ENCODE measurements at regions not wholly inside any gene's neighbourhood (a gene's known extent, or its start where the extent isn't known, plus 50 kb on each side); places are given as distances from the start of the nearest gene placed in this dataset.

DNA sequence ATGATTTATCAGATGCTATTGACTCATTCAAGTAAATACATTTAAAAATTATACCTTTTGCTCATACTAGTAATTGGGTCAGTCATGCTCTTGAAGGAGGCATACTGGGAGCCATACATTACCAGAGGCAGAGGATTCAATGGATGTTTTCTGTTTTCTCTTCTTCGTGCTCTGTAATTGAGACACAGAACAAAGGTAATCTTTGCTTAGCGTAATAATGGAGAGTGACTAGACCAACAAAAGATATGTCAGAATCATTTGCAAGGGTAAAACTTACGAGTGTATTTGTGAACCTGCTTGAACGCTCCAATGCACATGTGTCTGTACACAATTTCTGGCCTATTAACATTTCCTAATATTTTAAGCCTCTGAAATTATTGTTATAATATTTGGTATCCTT is 296.4 kb downstream of the FOXG1 start:
- TF ChIP-seq GRHL2 (CRISPR knock-in tag; IDR thresholded peaks at IDR 0.05; ENCODE audit: insufficient replicate concordance, severe bottlenecking) = no peak
- TF ChIP-seq, protein P1, sequence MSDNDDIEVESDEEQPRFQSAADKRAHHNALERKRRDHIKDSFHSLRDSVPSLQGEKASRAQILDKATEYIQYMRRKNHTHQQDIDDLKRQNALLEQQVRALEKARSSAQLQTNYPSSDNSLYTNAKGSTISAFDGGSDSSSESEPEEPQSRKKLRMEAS (CRISPR knock-in tag; IDR thresholded peaks at IDR 0.05) = no peak
- TF ChIP-seq, protein P2, sequence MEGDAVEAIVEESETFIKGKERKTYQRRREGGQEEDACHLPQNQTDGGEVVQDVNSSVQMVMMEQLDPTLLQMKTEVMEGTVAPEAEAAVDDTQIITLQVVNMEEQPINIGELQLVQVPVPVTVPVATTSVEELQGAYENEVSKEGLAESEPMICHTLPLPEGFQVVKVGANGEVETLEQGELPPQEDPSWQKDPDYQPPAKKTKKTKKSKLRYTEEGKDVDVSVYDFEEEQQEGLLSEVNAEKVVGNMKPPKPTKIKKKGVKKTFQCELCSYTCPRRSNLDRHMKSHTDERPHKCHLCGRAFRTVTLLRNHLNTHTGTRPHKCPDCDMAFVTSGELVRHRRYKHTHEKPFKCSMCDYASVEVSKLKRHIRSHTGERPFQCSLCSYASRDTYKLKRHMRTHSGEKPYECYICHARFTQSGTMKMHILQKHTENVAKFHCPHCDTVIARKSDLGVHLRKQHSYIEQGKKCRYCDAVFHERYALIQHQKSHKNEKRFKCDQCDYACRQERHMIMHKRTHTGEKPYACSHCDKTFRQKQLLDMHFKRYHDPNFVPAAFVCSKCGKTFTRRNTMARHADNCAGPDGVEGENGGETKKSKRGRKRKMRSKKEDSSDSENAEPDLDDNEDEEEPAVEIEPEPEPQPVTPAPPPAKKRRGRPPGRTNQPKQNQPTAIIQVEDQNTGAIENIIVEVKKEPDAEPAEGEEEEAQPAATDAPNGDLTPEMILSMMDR (IDR thresholded peaks at IDR 0.05) = no peak
- TF ChIP-seq TEAD4 (CRISPR knock-in tag; IDR thresholded peaks at IDR 0.05) = no peak
- TF ChIP-seq, protein P3, sequence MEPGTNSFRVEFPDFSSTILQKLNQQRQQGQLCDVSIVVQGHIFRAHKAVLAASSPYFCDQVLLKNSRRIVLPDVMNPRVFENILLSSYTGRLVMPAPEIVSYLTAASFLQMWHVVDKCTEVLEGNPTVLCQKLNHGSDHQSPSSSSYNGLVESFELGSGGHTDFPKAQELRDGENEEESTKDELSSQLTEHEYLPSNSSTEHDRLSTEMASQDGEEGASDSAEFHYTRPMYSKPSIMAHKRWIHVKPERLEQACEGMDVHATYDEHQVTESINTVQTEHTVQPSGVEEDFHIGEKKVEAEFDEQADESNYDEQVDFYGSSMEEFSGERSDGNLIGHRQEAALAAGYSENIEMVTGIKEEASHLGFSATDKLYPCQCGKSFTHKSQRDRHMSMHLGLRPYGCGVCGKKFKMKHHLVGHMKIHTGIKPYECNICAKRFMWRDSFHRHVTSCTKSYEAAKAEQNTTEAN (CRISPR knock-in tag; IDR thresholded peaks at IDR 0.05) = no peak
- TF ChIP-seq CREM (CRISPR knock-in tag; IDR thresholded peaks at IDR 0.05) = no peak
- TF ChIP-seq, protein P4, sequence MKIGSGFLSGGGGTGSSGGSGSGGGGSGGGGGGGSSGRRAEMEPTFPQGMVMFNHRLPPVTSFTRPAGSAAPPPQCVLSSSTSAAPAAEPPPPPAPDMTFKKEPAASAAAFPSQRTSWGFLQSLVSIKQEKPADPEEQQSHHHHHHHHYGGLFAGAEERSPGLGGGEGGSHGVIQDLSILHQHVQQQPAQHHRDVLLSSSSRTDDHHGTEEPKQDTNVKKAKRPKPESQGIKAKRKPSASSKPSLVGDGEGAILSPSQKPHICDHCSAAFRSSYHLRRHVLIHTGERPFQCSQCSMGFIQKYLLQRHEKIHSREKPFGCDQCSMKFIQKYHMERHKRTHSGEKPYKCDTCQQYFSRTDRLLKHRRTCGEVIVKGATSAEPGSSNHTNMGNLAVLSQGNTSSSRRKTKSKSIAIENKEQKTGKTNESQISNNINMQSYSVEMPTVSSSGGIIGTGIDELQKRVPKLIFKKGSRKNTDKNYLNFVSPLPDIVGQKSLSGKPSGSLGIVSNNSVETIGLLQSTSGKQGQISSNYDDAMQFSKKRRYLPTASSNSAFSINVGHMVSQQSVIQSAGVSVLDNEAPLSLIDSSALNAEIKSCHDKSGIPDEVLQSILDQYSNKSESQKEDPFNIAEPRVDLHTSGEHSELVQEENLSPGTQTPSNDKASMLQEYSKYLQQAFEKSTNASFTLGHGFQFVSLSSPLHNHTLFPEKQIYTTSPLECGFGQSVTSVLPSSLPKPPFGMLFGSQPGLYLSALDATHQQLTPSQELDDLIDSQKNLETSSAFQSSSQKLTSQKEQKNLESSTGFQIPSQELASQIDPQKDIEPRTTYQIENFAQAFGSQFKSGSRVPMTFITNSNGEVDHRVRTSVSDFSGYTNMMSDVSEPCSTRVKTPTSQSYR (CRISPR knock-in tag; IDR thresholded peaks at IDR 0.05) = no peak

Measured in WTC11 (cell line).